H1 (cell line): ENCODE measurements at regions not wholly inside any gene's neighbourhood (a gene's known extent, or its start where the extent isn't known, plus 50 kb on each side); places are given as distances from the start of the nearest gene placed in this dataset.

Source experiments
- ATF3 ChIP-seq: IDR thresholded peaks from 2 replicates; pipeline ENCODE4 v1.6.1; 2011; ENCODE audit warnings: low read depth, mild to moderate bottlenecking, low read length; ENCODE audit not compliant: insufficient read depth
- CBX5 ChIP-seq: fragments of 300-800, 300-1000 bp; sonication (generic); IDR thresholded peaks from 2 replicates; pipeline ENCODE4 v1.7.1; 2016; ENCODE audit warnings: antibody characterized with exemption, low read length, low read depth
- CTCF ChIP-seq, 3 experiments: IDR thresholded peaks; 1 replicate in 2 of 3; 2 replicates in 1 of 3; pipeline versions ENCODE4 v1.5.1 to v1.6.1; 2011; ENCODE audit warnings: low read length in 3 of 3, mild to moderate bottlenecking in 3 of 3, inconsistent platforms in 2 of 3, low read depth in 1 of 3, moderate library complexity in 1 of 3; ENCODE audit not compliant: insufficient read depth in 1 of 3; ENCODE audit errors: control extremely low read depth in 1 of 3
- GABPA ChIP-seq: IDR thresholded peaks from 2 replicates; pipeline ENCODE4 v1.6.1; 2011; ENCODE audit warnings: mild to moderate bottlenecking, low read length, moderate library complexity, borderline replicate concordance; ENCODE audit not compliant: insufficient read depth
- JUND ChIP-seq: IDR thresholded peaks from 2 replicates; pipeline ENCODE4 v1.6.1; 2011; ENCODE audit warnings: mild to moderate bottlenecking, improper control_type of control experiment, low read length
- KDM5A ChIP-seq: fragments of 200-600 bp; IDR thresholded peaks from 2 replicates; pipeline ENCODE4 v1.7.1; 2012; ENCODE audit warnings: mild to moderate bottlenecking, low read length, inconsistent platforms, mixed read lengths
- SRF ChIP-seq: IDR thresholded peaks from 2 replicates; pipeline ENCODE4 v1.6.1; 2011; ENCODE audit warnings: mild to moderate bottlenecking, low read depth, low read length, moderate library complexity

GRCh38 chr7:15938115-15938514 lies 251.6 kb upstream of the MEOX2 start:
- TF ChIP-seq JUND = no peak
- TF ChIP-seq GABPA = no peak
- no peak for TF ChIP-seq CTCF (IDR thresholded peaks at IDR 0.05; ENCODE audit: control extremely low read depth in 1 of 3, insufficient read depth in 1 of 3, low read depth in 1 of 3, low read length in 3 of 3)
- no peak for TF ChIP-seq CBX5
- TF ChIP-seq SRF = no peak
- no peak for TF ChIP-seq ATF3
- TF ChIP-seq KDM5A = no peak
